Activated T-helper 17 cell treated with anti-CD3 and anti-CD28 coated beads, Interleukin-2, amount 50 U/mL, for 72 hours (primary cell): ENCODE measurements at regions not wholly inside any gene's neighbourhood (a gene's known extent, or its start where the extent isn't known, plus 50 kb on each side); places are given as distances from the start of the nearest gene placed in this dataset.

Source experiments
- ATAC-seq: fragments of 150-1000 bp; cut with Tn5 transposase; replicated peaks from 2 replicates; pipeline ENCODE4 v1.10.0; 2021; ENCODE audit warnings: mild to moderate bottlenecking, moderate library complexity
- H3K27ac Mint-ChIP-seq: one replicate; pipeline ENCODE4 v1.8.0; 2022; ENCODE audit warnings: mixed read lengths
- H3K27me3 Mint-ChIP-seq: one replicate; pipeline ENCODE4 v1.8.0; 2022; ENCODE audit warnings: mixed read lengths
- H3K36me3 Mint-ChIP-seq: one replicate; pipeline ENCODE4 v1.8.0; 2022; ENCODE audit warnings: low read depth, mild to moderate bottlenecking, mixed read lengths
- H3K4me1 Mint-ChIP-seq: one replicate; pipeline ENCODE4 v1.8.0; 2022; ENCODE audit warnings: mixed read lengths
- H3K4me3 Mint-ChIP-seq: one replicate; pipeline ENCODE4 v1.8.0; 2022; ENCODE audit warnings: mild to moderate bottlenecking, mixed read lengths
- H3K9me3 Mint-ChIP-seq: one replicate; pipeline ENCODE4 v1.8.0; 2022; ENCODE audit warnings: mixed read lengths

GRCh38 chr18:22043837-22044236 lies 125.6 kb upstream of the GATA6 start:
- Mint-ChIP-seq H3K36me3 (no peaks in the 10 kb centered on the region), H3K27ac (no peak overlapping the region), H3K4me3 (no peak overlapping the region), H3K27me3 (peaks cover 9% of the 10 kb centered on the region), H3K9me3 (peaks cover 3% of the 10 kb centered on the region), H3K4me1 (no peaks in the 10 kb centered on the region)
- no peak for ATAC-seq

- H3K27ac Mint-ChIP-seq, result no peak overlapping the region
- H3K36me3 Mint-ChIP-seq, result no peaks in the 10 kb centered on the region
- no peaks in the 10 kb centered on the region for H3K4me1 Mint-ChIP-seq
- peaks cover 9% of the 10 kb centered on the region for H3K27me3 Mint-ChIP-seq
- no peak overlapping the region for H3K4me3 Mint-ChIP-seq
- no peak for ATAC-seq
- H3K9me3 Mint-ChIP-seq, result peaks cover 3% of the 10 kb centered on the region
Measured at GRCh38 chr18:22044474-22045220, 124.7 kb upstream of the GATA6 start.

DNA sequence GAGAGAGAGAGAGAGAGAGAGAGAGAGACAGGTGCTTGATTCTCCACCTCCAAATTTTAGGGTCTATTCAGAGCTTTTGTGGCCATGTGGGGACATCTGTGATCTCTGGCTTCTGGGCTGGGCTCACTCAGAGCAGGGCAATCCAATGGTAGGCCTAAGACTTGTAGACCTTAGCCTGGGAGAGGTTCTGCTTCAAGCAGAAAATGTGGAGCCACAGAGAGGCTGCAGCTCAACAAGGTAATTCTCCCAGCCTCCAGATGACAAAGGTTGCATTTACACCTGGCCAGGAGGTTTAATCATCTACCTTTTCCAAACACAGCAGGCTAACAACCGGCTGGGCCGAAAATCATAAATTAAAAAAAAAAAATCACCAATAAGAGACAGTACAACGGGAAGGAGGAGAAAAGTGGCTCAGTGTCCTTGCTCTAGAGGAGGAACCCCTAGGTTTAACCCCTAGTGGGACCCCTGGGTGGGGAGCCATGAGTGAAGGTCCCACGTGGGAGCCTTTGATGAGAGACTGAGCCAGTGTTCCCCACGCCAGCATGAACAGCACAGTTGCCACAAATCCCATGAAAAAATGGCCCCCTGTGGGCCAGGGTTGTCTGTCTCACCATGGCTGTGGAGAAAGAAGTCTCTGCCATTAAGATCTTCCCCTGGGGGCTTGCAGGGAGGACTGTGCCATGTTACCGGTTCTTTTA lies 124.0 kb upstream of the GATA6 start:
- H3K27me3 Mint-ChIP-seq, result peaks cover 9% of the 10 kb centered on the region
- no peaks in the 10 kb centered on the region for H3K36me3 Mint-ChIP-seq
- H3K4me3 Mint-ChIP-seq, result no peak overlapping the region
- no peaks in the 10 kb centered on the region for H3K9me3 Mint-ChIP-seq
- H3K4me1 Mint-ChIP-seq, result no peaks in the 10 kb centered on the region
- H3K27ac Mint-ChIP-seq, result no peak overlapping the region
- ATAC-seq, result no peak

- H3K27ac Mint-ChIP-seq, result no peak overlapping the region
- no peak for ATAC-seq
- no peaks in the 10 kb centered on the region for H3K9me3 Mint-ChIP-seq
- no peaks in the 10 kb centered on the region for H3K36me3 Mint-ChIP-seq
- H3K4me3 Mint-ChIP-seq, result no peak overlapping the region
- H3K4me1 Mint-ChIP-seq, result no peaks in the 10 kb centered on the region
- peaks cover 9% of the 10 kb centered on the region for H3K27me3 Mint-ChIP-seq
Measured at GRCh38 chr18:22046473-22046872, 122.9 kb upstream of the GATA6 start.

GRCh38 chr18:22047485-22047884 lies 121.9 kb upstream of the GATA6 start:
- H3K36me3 Mint-ChIP-seq, result no peaks in the 10 kb centered on the region
- H3K9me3 Mint-ChIP-seq, result no peaks in the 10 kb centered on the region
- H3K4me3 Mint-ChIP-seq, result no peak overlapping the region
- no peaks in the 10 kb centered on the region for H3K4me1 Mint-ChIP-seq
- no peak overlapping the region for H3K27ac Mint-ChIP-seq
- H3K27me3 Mint-ChIP-seq, result peaks cover 9% of the 10 kb centered on the region
- no peak for ATAC-seq

GRCh38 chr18:22048221-22048620 lies 121.2 kb upstream of the GATA6 start:
- Mint-ChIP-seq H3K4me3 (no peak overlapping the region), H3K27me3 (peaks cover 5% of the 10 kb centered on the region), H3K27ac (no peak overlapping the region), H3K4me1 (no peaks in the 10 kb centered on the region), H3K36me3 (no peaks in the 10 kb centered on the region), H3K9me3 (no peaks in the 10 kb centered on the region)
- no peak for ATAC-seq

DNA sequence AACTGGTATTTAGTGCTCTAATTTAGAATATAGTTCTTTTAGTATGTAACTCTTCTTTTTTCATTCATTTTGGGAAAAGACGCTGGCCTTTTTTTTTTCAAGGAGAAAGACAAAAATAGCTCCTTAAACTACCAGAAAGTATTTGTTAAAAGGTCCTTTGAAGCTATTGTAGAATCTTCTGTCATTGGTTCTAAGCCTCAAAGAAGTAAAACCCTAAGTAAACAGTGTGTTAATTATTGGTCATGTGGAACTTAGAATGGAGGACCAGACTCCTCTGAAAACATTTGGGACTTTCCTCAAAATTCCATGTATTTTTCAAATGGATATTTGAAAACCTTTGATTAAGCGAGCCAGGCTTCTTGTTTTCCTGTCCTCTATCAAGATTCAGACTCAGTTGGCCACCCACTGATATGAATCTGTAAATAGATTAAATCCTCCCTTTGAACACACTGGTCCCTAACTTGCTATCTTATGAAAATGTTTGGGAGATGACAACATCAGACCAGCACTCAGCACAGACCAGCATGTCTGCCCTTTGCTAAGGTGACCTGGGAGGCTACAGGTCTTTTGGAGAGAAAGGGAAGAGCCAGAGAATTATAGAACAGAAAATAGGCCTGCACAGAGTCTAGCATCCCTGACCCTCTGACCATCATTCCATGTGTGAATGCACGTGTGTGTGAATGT lies 120.3 kb upstream of the GATA6 start:
- ATAC-seq, result no peak
- Mint-ChIP-seq H3K27ac (no peak overlapping the region), H3K27me3 (peaks cover 5% of the 10 kb centered on the region), H3K4me3 (no peak overlapping the region), H3K36me3 (no peaks in the 10 kb centered on the region), H3K4me1 (no peaks in the 10 kb centered on the region), H3K9me3 (no peaks in the 10 kb centered on the region)

- Mint-ChIP-seq H3K27ac (no peak overlapping the region), H3K4me1 (no peaks in the 10 kb centered on the region), H3K9me3 (no peaks in the 10 kb centered on the region), H3K27me3 (no peaks in the 10 kb centered on the region), H3K4me3 (no peak overlapping the region), H3K36me3 (no peaks in the 10 kb centered on the region)
- no peak for ATAC-seq
Measured at GRCh38 chr18:22052405-22053105, 116.8 kb upstream of the GATA6 start.

DNA sequence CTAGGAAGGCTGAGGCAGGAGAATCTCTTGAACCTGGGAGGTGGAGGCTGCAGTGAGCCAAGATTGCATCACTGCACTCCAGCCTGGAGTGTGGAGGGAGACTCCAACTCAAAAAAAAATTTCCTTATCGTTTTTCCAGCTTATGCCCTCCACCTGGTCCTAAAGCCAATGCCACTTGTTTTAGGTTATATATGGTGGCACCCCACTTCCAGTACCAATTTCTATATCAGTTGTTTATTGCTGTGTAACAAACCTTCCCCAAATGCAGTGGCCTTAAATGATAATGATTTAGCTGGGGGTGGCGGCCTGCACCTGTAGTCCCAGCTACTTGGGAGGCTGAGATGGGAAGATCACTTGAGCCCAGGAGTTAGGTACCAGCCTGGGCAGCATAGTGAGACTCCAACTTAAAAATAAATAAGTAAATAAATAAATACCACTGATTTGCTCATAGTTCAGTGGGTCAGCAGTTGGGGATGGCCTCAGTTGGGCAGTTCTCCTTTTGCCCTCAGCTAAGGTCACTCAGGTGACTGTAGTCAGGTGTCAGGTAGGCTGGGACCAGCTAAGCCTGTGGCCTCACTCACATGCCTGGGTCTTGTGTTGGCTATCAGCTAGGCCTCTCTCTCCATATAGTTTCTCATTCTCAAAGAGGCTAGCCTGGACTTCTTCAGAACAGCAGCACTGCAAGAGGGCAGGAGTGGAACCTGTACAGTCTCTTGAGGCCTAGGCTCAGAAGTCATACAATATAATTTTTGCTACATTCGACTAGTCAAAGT lies 113.7 kb upstream of the GATA6 start:
- no peaks in the 10 kb centered on the region for H3K9me3 Mint-ChIP-seq
- no peak overlapping the region for H3K27ac Mint-ChIP-seq
- no peak overlapping the region for H3K4me3 Mint-ChIP-seq
- H3K4me1 Mint-ChIP-seq, result no peaks in the 10 kb centered on the region
- no peaks in the 10 kb centered on the region for H3K36me3 Mint-ChIP-seq
- no peak for ATAC-seq
- H3K27me3 Mint-ChIP-seq, result no peaks in the 10 kb centered on the region

GRCh38 chr18:22056950-22057349 lies 112.4 kb upstream of the GATA6 start:
- Mint-ChIP-seq H3K4me1 (no peaks in the 10 kb centered on the region), H3K36me3 (no peaks in the 10 kb centered on the region), H3K27me3 (no peaks in the 10 kb centered on the region), H3K4me3 (no peak overlapping the region), H3K27ac (no peak overlapping the region), H3K9me3 (no peaks in the 10 kb centered on the region)
- ATAC-seq, result no peak

- Mint-ChIP-seq H3K4me3 (no peak overlapping the region), H3K36me3 (no peaks in the 10 kb centered on the region), H3K27ac (no peak overlapping the region), H3K9me3 (no peaks in the 10 kb centered on the region), H3K27me3 (no peaks in the 10 kb centered on the region), H3K4me1 (no peaks in the 10 kb centered on the region)
- ATAC-seq, result no peak
Measured at GRCh38 chr18:22057908-22058527, 111.4 kb upstream of the GATA6 start.

GRCh38 chr18:22060361-22060760 lies 109.0 kb upstream of the GATA6 start:
- H3K9me3 Mint-ChIP-seq, result no peaks in the 10 kb centered on the region

GRCh38 chr18:22063102-22063501 lies 106.3 kb upstream of the GATA6 start:
- no peak overlapping the region for H3K27ac Mint-ChIP-seq
- ATAC-seq, result no peak
- H3K36me3 Mint-ChIP-seq, result no peaks in the 10 kb centered on the region
- H3K4me1 Mint-ChIP-seq, result no peaks in the 10 kb centered on the region
- H3K4me3 Mint-ChIP-seq, result no peak overlapping the region
- H3K9me3 Mint-ChIP-seq, result no peaks in the 10 kb centered on the region
- H3K27me3 Mint-ChIP-seq, result peaks cover 3% of the 10 kb centered on the region

More at GRCh38 chr18:22060361-22060760, 109.0 kb upstream of the GATA6 start:
- no peak for ATAC-seq
- H3K36me3 Mint-ChIP-seq, result no peaks in the 10 kb centered on the region
- no peak overlapping the region for H3K4me3 Mint-ChIP-seq
- H3K4me1 Mint-ChIP-seq, result no peaks in the 10 kb centered on the region
- H3K27ac Mint-ChIP-seq, result no peak overlapping the region
- no peaks in the 10 kb centered on the region for H3K27me3 Mint-ChIP-seq

GRCh38 chr18:22063672-22064071 lies 105.7 kb upstream of the GATA6 start:
- Mint-ChIP-seq H3K4me3 (no peak overlapping the region), H3K27ac (no peak overlapping the region), H3K36me3 (no peaks in the 10 kb centered on the region), H3K27me3 (peaks cover 3% of the 10 kb centered on the region), H3K4me1 (no peaks in the 10 kb centered on the region), H3K9me3 (no peaks in the 10 kb centered on the region)
- no peak for ATAC-seq
